ENCODE measurements at regions not wholly inside any gene's neighbourhood (a gene's known extent, or its start where the extent isn't known, plus 50 kb on each side); places are given as distances from the start of the nearest gene placed in this dataset.

- no peak for DNase-seq (ENCODE audit: low read depth in 2 of 2)
Observed at GRCh38 chr5:44868541-44868940, 59.8 kb downstream of the MRPS30 start.

GRCh38 chr5:44869928-44870327 is 61.2 kb downstream of the MRPS30 start:
- DNase-seq (ENCODE audit: low read depth in 2 of 2): no peak

- DNase-seq (ENCODE audit: low read depth in 2 of 2): no peak
Observed at GRCh38 chr5:44870430-44870829, 61.7 kb downstream of the MRPS30 start.

GRCh38 chr5:44871401-44871800 is 62.7 kb downstream of the MRPS30 start:
- no peak for DNase-seq (ENCODE audit: low read depth in 2 of 2)

GRCh38 chr5:44875661-44876605 is 67.2 kb downstream of the MRPS30 start:
- DNase-seq (ENCODE audit: low read depth in 2 of 2): no peak

- DNase-seq (ENCODE audit: low read depth in 2 of 2): no peak
Observed at GRCh38 chr5:44881266-44881665, 72.5 kb downstream of the MRPS30 start.

GRCh38 chr5:44884036-44884435 is 75.3 kb downstream of the MRPS30 start:
- no peak for DNase-seq (ENCODE audit: low read depth in 2 of 2)

GRCh38 chr5:44885903-44886302 is 77.2 kb downstream of the MRPS30 start:
- DNase-seq (ENCODE audit: low read depth in 2 of 2): no peak

- DNase-seq (ENCODE audit: low read depth in 2 of 2): no peak
Observed at GRCh38 chr5:44887722-44888121, 79.0 kb downstream of the MRPS30 start.

- no peak for DNase-seq (ENCODE audit: low read depth in 2 of 2)
Observed at GRCh38 chr5:44888435-44888834, 79.7 kb downstream of the MRPS30 start.

GRCh38 chr5:44891116-44891515 is 82.4 kb downstream of the MRPS30 start:
- DNase-seq (ENCODE audit: low read depth in 2 of 2): no peak

GRCh38 chr5:44900273-44900954 is 91.7 kb downstream of the MRPS30 start:
- DNase-seq (ENCODE audit: low read depth in 2 of 2): no peak

- no peak for DNase-seq (ENCODE audit: low read depth in 2 of 2)
Observed at GRCh38 chr5:44907396-44907795, 98.6 kb downstream of the MRPS30 start.

GRCh38 chr5:44909004-44909403 is 100.3 kb downstream of the MRPS30 start:
- DNase-seq (ENCODE audit: low read depth in 2 of 2): no peak

GRCh38 chr5:44911501-44911900 is 102.8 kb downstream of the MRPS30 start:
- DNase-seq (ENCODE audit: low read depth in 2 of 2): no peak

GRCh38 chr5:44914221-44914620 is 105.5 kb downstream of the MRPS30 start:
- DNase-seq (ENCODE audit: low read depth in 2 of 2): no peak

GRCh38 chr5:44919560-44919959 is 110.8 kb downstream of the MRPS30 start:
- DNase-seq (ENCODE audit: low read depth in 2 of 2): no peak

GRCh38 chr5:44927115-44927733 is 118.5 kb downstream of the MRPS30 start:
- no peak for DNase-seq (ENCODE audit: low read depth in 2 of 2)

GRCh38 chr5:44932922-44933585 is 124.3 kb downstream of the MRPS30 start:
- no peak for DNase-seq (ENCODE audit: low read depth in 2 of 2)

GRCh38 chr5:44933686-44934085 is 124.9 kb downstream of the MRPS30 start:
- no peak for DNase-seq (ENCODE audit: low read depth in 2 of 2)

- DNase-seq (ENCODE audit: low read depth in 2 of 2): no peak
Observed at GRCh38 chr5:44935262-44935661, 126.5 kb downstream of the MRPS30 start.

GRCh38 chr5:44935871-44936270 is 127.1 kb downstream of the MRPS30 start:
- no peak for DNase-seq (ENCODE audit: low read depth in 2 of 2)

All from fibroblast of skin of left biceps (primary cell).